HEK293 (cell line): ENCODE measurements at regions not wholly inside any gene's neighbourhood (a gene's known extent, or its start where the extent isn't known, plus 50 kb on each side); places are given as distances from the start of the nearest gene placed in this dataset.
"Not testable (repeated sequence)": the region's sequence is repeated elsewhere in the genome, so short reads cannot be mapped to it uniquely, and the experiment has no call there.

Experiments used
- CTCF ChIP-seq: fragments of 450-650 bp; formaldehyde crosslinking; IDR thresholded peaks from 2 replicates; pipeline ENCODE4 v1.5.1; 2016; ENCODE audit warnings: missing biosample characterization, missing genetic modification characterization
- ZBTB10 ChIP-seq: fragments of 450-650 bp; formaldehyde crosslinking; IDR thresholded peaks from 2 replicates; pipeline ENCODE4 v1.5.1; 2016; ENCODE audit warnings: missing biosample characterization, missing genetic modification characterization
- ZNF266 ChIP-seq: fragments of 450-650 bp; formaldehyde crosslinking; IDR thresholded peaks from 2 replicates; pipeline ENCODE4 v1.5.1; 2016; ENCODE audit warnings: missing biosample characterization, missing genetic modification characterization, low read depth

- not testable (repeated sequence) for TF ChIP-seq CTCF, ZNF266, ZBTB10 (tag by site-specific recombination)
Observed at GRCh38 chr5:84863936-84864335, 479.3 kb upstream of the EDIL3 start.
